Stomach (tissue), 8 donors: ENCODE measurements at regions not wholly inside any gene's neighbourhood (a gene's known extent, or its start where the extent isn't known, plus 50 kb on each side); places are given as distances from the start of the nearest gene placed in this dataset.

Source experiments
- DNase-seq, 2 donors: peaks; one replicate each; pipeline versions ENCODE4 v3.0.0 to v3.0.0-alpha.2; 2013 to 2019
- H3K27ac ChIP-seq, 5 donors: fragments of 200-600 bp in 4 of 5; sonication (generic) in 4 of 5; one replicate each; pipeline ENCODE4 v1.5.1; 2013 to 2019; ENCODE audit warnings: mild to moderate bottlenecking in 1 of 5, moderate library complexity in 1 of 5
- H3K27me3 ChIP-seq, 3 donors: fragments of 200-600 bp; sonication (generic); one replicate each; pipeline ENCODE4 v1.5.1; 2017 to 2019; ENCODE audit warnings: mixed run types in 1 of 3
- H3K36me3 ChIP-seq, 4 donors: fragments of 200-600 bp; sonication (generic); 1 replicate in 3 of 4; 2 replicates in 1 of 4; pipeline ENCODE4 v1.5.1; 2016 to 2019
- H3K4me1 ChIP-seq, 4 donors: fragments of 200-600 bp; sonication (generic); one replicate each; pipeline ENCODE4 v1.5.1; 2016 to 2019
- H3K4me3 ChIP-seq, 4 donors: fragments of 200-600 bp; sonication (generic) in 3 of 4; one replicate each; pipeline ENCODE4 v1.5.1; 2016 to 2019; ENCODE audit warnings: mild to moderate bottlenecking in 1 of 4
- H3K9me3 ChIP-seq, 4 donors: fragments of 200-600 bp; sonication (generic); one replicate each; pipeline ENCODE4 v1.5.1; 2016 to 2019
- CTCF ChIP-seq, 7 experiments: fragments of 450-650 bp in 4 of 7; fragments of 200-600 bp in 3 of 7; sonication (generic) in 3 of 7; IDR thresholded peaks; one replicate each; pipeline ENCODE4 v1.5.1; 2016 to 2019; ENCODE audit warnings: antibody characterized with exemption in 7 of 7, control low read depth in 2 of 7, mild to moderate bottlenecking in 1 of 7
- EP300 ChIP-seq: sonication (generic); formaldehyde crosslinking; IDR thresholded peaks from one replicate; pipeline ENCODE4 v1.6.1; 2017; ENCODE audit warnings: antibody characterized with exemption
- POLR2A ChIP-seq, 4 donors: fragments of 450-650 bp; IDR thresholded peaks; one replicate each; pipeline ENCODE4 v1.6.1; 2016; ENCODE audit warnings: antibody characterized with exemption in 4 of 4, control low read depth in 2 of 4, mild to moderate bottlenecking in 1 of 4, moderate library complexity in 1 of 4
- POLR2AphosphoS5 ChIP-seq, 3 donors: sonication (generic); formaldehyde crosslinking; IDR thresholded peaks; one replicate each; pipeline ENCODE4 v1.6.1; 2016; ENCODE audit warnings: antibody characterized with exemption in 3 of 3
- WGBS, 5 donors: extraction: QIAGEN DNeasy Blood & Tissue Kit in 3 of 5; methylation state at CpG; one replicate each; pipeline versions ENCODE4 v1.1.5 to v1.1.7; 2013 to 2018; 5-methylcytosine and 5-hydroxymethylcytosine counted together
- intact Hi-C: fragments of 100-400 bp; cut with DNase I; formaldehyde crosslinking; loops from one replicate; pipeline ENCODE4 v1.15.1; 2023; ENCODE audit warnings: low total_unique reads
- donor health status: healthy with polysubstance abuse.
- donor health status: Bipolar disorder and iron deficiency.
- donor health status: healthy.

- WGBS, 5 donors, result 21 to 36% (median 30%) methylated on average over 4 of the region's 4 CpGs
- Histone ChIP-seq H3K27ac (no peak overlapping the region), H3K4me1 (no peaks in the 10 kb centered on the region), H3K27me3 (no peaks in the 10 kb centered on the region), H3K36me3 (no peaks in the 10 kb centered on the region), H3K4me3 (no peak overlapping the region), H3K9me3 (no peaks in the 10 kb centered on the region)
- TF ChIP-seq CTCF (IDR thresholded peaks at IDR 0.05), result no peak
- TF ChIP-seq EP300, result no peak
- no peak for TF ChIP-seq POLR2A (IDR thresholded peaks at IDR 0.05)
- TF ChIP-seq POLR2AphosphoS5 (IDR thresholded peaks at IDR 0.05), result no peak
- intact Hi-C loops, result no loop called here
- peak in 1 of 2 donors; percentile 5 for DNase-seq
Observed at GRCh38 chr5:165420493-165420892, 1915.1 kb downstream of the MAT2B start.

GRCh38 chr5:165423697-165424299, 1918.4 kb downstream of the MAT2B start:
- H3K4me1 ChIP-seq, result no peaks in the 10 kb centered on the region
- H3K9me3 ChIP-seq, result no peaks in the 10 kb centered on the region
- TF ChIP-seq CTCF (IDR thresholded peaks at IDR 0.05), result no peak
- no peak for TF ChIP-seq POLR2AphosphoS5 (IDR thresholded peaks at IDR 0.05)
- TF ChIP-seq EP300, result no peak
- TF ChIP-seq POLR2A (IDR thresholded peaks at IDR 0.05), result no peak
- no peak overlapping the region for H3K4me3 ChIP-seq
- DNase-seq, result no peak
- intact Hi-C loops, result no loop called here
- no peak overlapping the region for H3K27ac ChIP-seq
- no peaks in the 10 kb centered on the region for H3K27me3 ChIP-seq
- no peaks in the 10 kb centered on the region for H3K36me3 ChIP-seq
- 71 to 84% (median 75%) methylated on average over 10 of the region's 10 CpGs for WGBS, 5 donors

GRCh38 chr5:165425594-165425993, 1920.2 kb downstream of the MAT2B start:
- no peak overlapping the region for H3K4me3 ChIP-seq
- 69 to 90% (median 85%) methylated on average over 4 of the region's 4 CpGs for WGBS, 5 donors
- intact Hi-C loops, result no loop called here
- no peak for DNase-seq
- no peaks in the 10 kb centered on the region for H3K27me3 ChIP-seq
- H3K4me1 ChIP-seq, result no peaks in the 10 kb centered on the region
- no peaks in the 10 kb centered on the region for H3K9me3 ChIP-seq
- TF ChIP-seq POLR2AphosphoS5 (IDR thresholded peaks at IDR 0.05), result no peak
- no peak for TF ChIP-seq POLR2A (IDR thresholded peaks at IDR 0.05)
- H3K36me3 ChIP-seq, result no peaks in the 10 kb centered on the region
- no peak overlapping the region for H3K27ac ChIP-seq

- H3K9me3 ChIP-seq, result no peaks in the 10 kb centered on the region
- no peaks in the 10 kb centered on the region for H3K36me3 ChIP-seq
- H3K27ac ChIP-seq, result no peak overlapping the region
- H3K27me3 ChIP-seq, result no peaks in the 10 kb centered on the region
- intact Hi-C loops, result no loop called here
- no peak for TF ChIP-seq EP300
- TF ChIP-seq CTCF (IDR thresholded peaks at IDR 0.05), result no peak
- no peak for TF ChIP-seq POLR2A (IDR thresholded peaks at IDR 0.05)
- no peak for TF ChIP-seq POLR2AphosphoS5 (IDR thresholded peaks at IDR 0.05)
- DNase-seq, result no peak
- no peak overlapping the region for H3K4me3 ChIP-seq
- no peaks in the 10 kb centered on the region for H3K4me1 ChIP-seq
- 16 to 61% (median 20%) methylated on average over 1 of the region's 1 CpG for WGBS, 5 donors
Observed at GRCh38 chr5:165448753-165449152, 1943.3 kb downstream of the MAT2B start.

- Histone ChIP-seq H3K9me3 (no peaks in the 10 kb centered on the region), H3K27me3 (no peaks in the 10 kb centered on the region), H3K4me3 (no peak overlapping the region), H3K4me1 (no peaks in the 10 kb centered on the region), H3K36me3 (no peaks in the 10 kb centered on the region), H3K27ac (no peak overlapping the region)
- peak in 1 of 2 donors; percentile 70 for DNase-seq
- no peak for TF ChIP-seq EP300
- TF ChIP-seq CTCF (IDR thresholded peaks at IDR 0.05), result peak in 4 of 7 experiments; percentile 27 to 50 (median 34)
- TF ChIP-seq POLR2AphosphoS5 (IDR thresholded peaks at IDR 0.05), result no peak
- TF ChIP-seq POLR2A (IDR thresholded peaks at IDR 0.05), result no peak
- intact Hi-C loops, result no loop called here
- WGBS, 5 donors, result 10 to 35% (median 22%) methylated on average over 5 of the region's 5 CpGs
Observed at GRCh38 chr5:165457859-165458481, 1952.6 kb downstream of the MAT2B start.
